WTC11 (cell line): ENCODE measurements at regions not wholly inside any gene's neighbourhood (a gene's known extent, or its start where the extent isn't known, plus 50 kb on each side); places are given as distances from the start of the nearest gene placed in this dataset.

ENCODE experiments used
- ATAC-seq: fragments of 200-7000 bp; cut with Tn5 transposase; 2 replicates; pipeline ENCODE4 v1.10.0; 2021; ENCODE audit warnings: mild to moderate bottlenecking, moderate library complexity
- CTCF ChIA-PET: fragments of 300-600 bp; sonication (Branson Sonifier 250); formaldehyde crosslinking; loops from one replicate; lab custom pipeline; 2021; ENCODE audit warnings: antibody characterized with exemption; lab: Charles Lee
- POLR2A ChIA-PET: fragments of 350-600 bp; sonication (Branson Sonifier 250); formaldehyde crosslinking; loops from one replicate; lab custom pipeline; 2021; ENCODE audit warnings: antibody characterized with exemption; lab: Charles Lee
- DNase-seq: peaks from one replicate; pipeline ENCODE4 v3.0.0; 2021; ENCODE audit warnings: low spot score
- H3K27ac Mint-ChIP-seq: 2 replicates; pipeline ENCODE4 v1.8.0; 2021; ENCODE audit warnings: mixed read lengths
- H3K27me3 Mint-ChIP-seq: 2 replicates; pipeline ENCODE4 v1.8.0; 2021; ENCODE audit warnings: low read depth, mild to moderate bottlenecking, moderate library complexity, mixed read lengths
- H3K36me3 Mint-ChIP-seq: 2 replicates; pipeline ENCODE4 v1.8.0; 2021; ENCODE audit warnings: mixed read lengths
- H3K4me1 Mint-ChIP-seq: 2 replicates; pipeline ENCODE4 v1.8.0; 2022; ENCODE audit warnings: mixed read lengths
- H3K4me3 Mint-ChIP-seq: 2 replicates; pipeline ENCODE4 v1.8.0; 2021; ENCODE audit warnings: mild to moderate bottlenecking, moderate library complexity, mixed read lengths
- H3K9me3 Mint-ChIP-seq: 2 replicates; pipeline ENCODE4 v1.8.0; 2021; ENCODE audit warnings: mixed read lengths
- ATF1 ChIP-seq: sonication (generic); formaldehyde crosslinking; IDR thresholded peaks from 2 replicates; pipeline ENCODE4 v1.8.1; 2023; ENCODE audit warnings: mild to moderate bottlenecking, moderate library complexity, missing genetic modification reagents
- ESRRA ChIP-seq: sonication (generic); formaldehyde crosslinking; IDR thresholded peaks from 2 replicates; pipeline ENCODE4 v1.8.1; 2022; ENCODE audit warnings: mild to moderate bottlenecking, missing genetic modification reagents, borderline replicate concordance
- FOXJ3 ChIP-seq: sonication (generic); formaldehyde crosslinking; IDR thresholded peaks from 2 replicates; pipeline ENCODE4 v1.9.0; 2021; ENCODE audit warnings: missing genetic modification reagents, mild to moderate bottlenecking, borderline replicate concordance
- FOXP1 ChIP-seq: sonication (generic); formaldehyde crosslinking; IDR thresholded peaks from 2 replicates; pipeline ENCODE4 v1.8.0; 2022; ENCODE audit warnings: missing genetic modification reagents, mild to moderate bottlenecking, moderate library complexity, borderline replicate concordance
- JAZF1 ChIP-seq: fragments of 250-450 bp; sonication (Bioruptor Pico); IDR thresholded peaks from 2 replicates; pipeline ENCODE4 v1.9.0; 2021; ENCODE audit warnings: moderate library complexity, mild to moderate bottlenecking, inconsistent platforms
- NR3C1 ChIP-seq: sonication (generic); formaldehyde crosslinking; conservative IDR thresholded peaks from 2 replicates; pipeline ENCODE4 v1.8.1; 2023; ENCODE audit warnings: low read depth, mild to moderate bottlenecking, missing genetic modification reagents
- PRRX2 ChIP-seq: fragments of 250-450 bp; sonication (Bioruptor Pico); IDR thresholded peaks from 2 replicates; pipeline ENCODE4 v1.8.0; 2021; ENCODE audit warnings: mild to moderate bottlenecking
- RELA ChIP-seq: sonication (generic); formaldehyde crosslinking; IDR thresholded peaks from 2 replicates; pipeline ENCODE4 v1.8.1; 2022; ENCODE audit warnings: missing genetic modification reagents, mild to moderate bottlenecking, borderline replicate concordance
- SOX15 ChIP-seq: fragments of 250-450 bp; sonication (Bioruptor Pico); IDR thresholded peaks from 2 replicates; pipeline ENCODE4 v1.9.0; 2021; ENCODE audit warnings: mild to moderate bottlenecking
- TP53 ChIP-seq: sonication (generic); formaldehyde crosslinking; IDR thresholded peaks from 2 replicates; pipeline ENCODE4 v1.8.1; 2023; ENCODE audit warnings: mild to moderate bottlenecking, missing genetic modification reagents
- ZNF138 ChIP-seq: sonication (generic); formaldehyde crosslinking; conservative IDR thresholded peaks from 2 replicates; pipeline ENCODE4 v1.8.1; 2022; ENCODE audit warnings: mild to moderate bottlenecking, moderate library complexity, missing genetic modification reagents
- ZNF671 ChIP-seq: fragments of 250-450 bp; sonication (Bioruptor Pico); IDR thresholded peaks from 2 replicates; pipeline ENCODE4 v1.8.0; 2021; ENCODE audit warnings: mild to moderate bottlenecking
- TF ChIP-seq, protein P1 (sequence below): sonication (generic); formaldehyde crosslinking; IDR thresholded peaks from 2 replicates; pipeline ENCODE4 v1.8.0; 2022; ENCODE audit warnings: mild to moderate bottlenecking, missing genetic modification reagents
- TF ChIP-seq, protein P2 (sequence below): fragments of 200-600 bp; IDR thresholded peaks from 2 replicates; pipeline ENCODE4 v1.8.0; 2022; ENCODE audit warnings: antibody characterized with exemption
- TF ChIP-seq, protein P3 (sequence below): fragments of 250-450 bp; sonication (Bioruptor Pico); conservative IDR thresholded peaks from 2 replicates; pipeline ENCODE4 v1.9.0; 2021; ENCODE audit warnings: mild to moderate bottlenecking
- TF ChIP-seq, protein P4 (sequence below): sonication (generic); formaldehyde crosslinking; IDR thresholded peaks from 2 replicates; pipeline ENCODE4 v1.8.1; 2023; ENCODE audit warnings: mild to moderate bottlenecking, missing genetic modification reagents
- TF ChIP-seq, protein P5 (sequence below): sonication (generic); formaldehyde crosslinking; IDR thresholded peaks from 2 replicates; pipeline ENCODE4 v1.8.1; 2023; ENCODE audit warnings: mild to moderate bottlenecking, missing genetic modification reagents, moderate library complexity
- TF ChIP-seq, protein P6 (sequence below): sonication (generic); formaldehyde crosslinking; IDR thresholded peaks from 2 replicates; pipeline ENCODE4 v1.8.0; 2022; ENCODE audit warnings: mild to moderate bottlenecking, missing genetic modification reagents
- TF ChIP-seq, protein P7 (sequence below): sonication (generic); formaldehyde crosslinking; IDR thresholded peaks from 2 replicates; pipeline ENCODE4 v1.8.1; 2022; ENCODE audit warnings: low read depth, mild to moderate bottlenecking, moderate library complexity, missing genetic modification reagents, borderline replicate concordance

DNA sequence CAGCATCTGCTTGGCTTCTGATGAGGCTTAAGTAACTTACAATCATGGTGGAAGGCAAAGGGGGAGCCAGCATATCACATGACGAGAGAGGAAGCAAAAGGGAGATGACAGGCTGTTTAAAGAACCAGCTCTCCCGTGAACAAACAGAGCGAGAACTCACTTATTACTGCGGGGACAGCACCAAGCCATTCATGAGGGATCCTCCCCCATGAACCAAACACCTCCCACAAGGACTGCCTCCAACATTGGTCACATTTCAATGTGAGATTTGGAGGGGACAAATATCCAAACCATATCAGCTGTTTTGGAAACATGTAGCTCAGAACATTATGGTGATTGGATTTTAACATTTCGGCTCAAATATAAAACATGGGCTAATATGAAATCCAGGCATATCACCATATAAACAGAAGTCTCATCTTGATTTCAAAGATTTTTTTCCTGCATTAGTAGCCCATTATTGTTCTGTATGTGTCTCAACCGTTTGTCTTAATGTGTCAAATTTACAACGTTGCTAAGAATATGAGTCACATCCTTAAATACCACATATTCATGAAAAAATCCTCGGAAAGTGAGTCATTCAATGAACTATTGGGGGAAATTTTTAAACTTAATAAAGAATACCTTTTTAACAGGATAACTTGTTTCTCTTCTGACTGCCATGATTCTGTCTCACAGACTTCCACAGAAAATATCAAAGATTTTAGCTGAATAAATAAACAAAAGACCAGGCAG lies 894.3 kb downstream of the TFAP2A start:
- POLR2A ChIA-PET = no interaction called here
- no peak for ATAC-seq

DNA sequence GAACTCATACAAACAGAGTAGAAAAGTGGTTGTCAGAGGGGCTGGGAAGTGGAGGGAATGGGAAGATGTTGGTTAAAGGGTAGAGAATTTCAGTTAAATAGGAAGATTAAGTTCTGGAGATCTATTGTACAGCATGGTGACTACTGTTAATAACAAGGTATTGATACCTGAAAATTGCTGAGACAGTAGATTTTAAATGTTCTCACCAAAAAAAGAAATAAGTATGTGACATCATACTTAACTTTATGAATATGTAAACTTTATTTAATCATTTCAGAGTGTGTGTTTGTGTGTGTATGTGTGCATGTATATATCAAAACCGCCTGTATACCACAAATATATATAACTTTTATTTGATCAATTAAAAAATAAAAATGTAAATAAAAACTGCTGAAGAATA lies 896.4 kb downstream of the TFAP2A start:
- Mint-ChIP-seq H3K27ac (no peak overlapping the region), H3K9me3 (no peaks in the 10 kb centered on the region), H3K4me3 (no peak overlapping the region)
- TF ChIP-seq FOXJ3 (CRISPR knock-in tag) = no peak
- TF ChIP-seq, protein P1, sequence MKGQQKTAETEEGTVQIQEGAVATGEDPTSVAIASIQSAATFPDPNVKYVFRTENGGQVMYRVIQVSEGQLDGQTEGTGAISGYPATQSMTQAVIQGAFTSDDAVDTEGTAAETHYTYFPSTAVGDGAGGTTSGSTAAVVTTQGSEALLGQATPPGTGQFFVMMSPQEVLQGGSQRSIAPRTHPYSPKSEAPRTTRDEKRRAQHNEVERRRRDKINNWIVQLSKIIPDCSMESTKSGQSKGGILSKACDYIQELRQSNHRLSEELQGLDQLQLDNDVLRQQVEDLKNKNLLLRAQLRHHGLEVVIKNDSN (CRISPR knock-in tag) = no peak
- no peak for TF ChIP-seq ZNF138 (CRISPR knock-in tag)
- no peak for TF ChIP-seq RELA
- TF ChIP-seq, protein P2, sequence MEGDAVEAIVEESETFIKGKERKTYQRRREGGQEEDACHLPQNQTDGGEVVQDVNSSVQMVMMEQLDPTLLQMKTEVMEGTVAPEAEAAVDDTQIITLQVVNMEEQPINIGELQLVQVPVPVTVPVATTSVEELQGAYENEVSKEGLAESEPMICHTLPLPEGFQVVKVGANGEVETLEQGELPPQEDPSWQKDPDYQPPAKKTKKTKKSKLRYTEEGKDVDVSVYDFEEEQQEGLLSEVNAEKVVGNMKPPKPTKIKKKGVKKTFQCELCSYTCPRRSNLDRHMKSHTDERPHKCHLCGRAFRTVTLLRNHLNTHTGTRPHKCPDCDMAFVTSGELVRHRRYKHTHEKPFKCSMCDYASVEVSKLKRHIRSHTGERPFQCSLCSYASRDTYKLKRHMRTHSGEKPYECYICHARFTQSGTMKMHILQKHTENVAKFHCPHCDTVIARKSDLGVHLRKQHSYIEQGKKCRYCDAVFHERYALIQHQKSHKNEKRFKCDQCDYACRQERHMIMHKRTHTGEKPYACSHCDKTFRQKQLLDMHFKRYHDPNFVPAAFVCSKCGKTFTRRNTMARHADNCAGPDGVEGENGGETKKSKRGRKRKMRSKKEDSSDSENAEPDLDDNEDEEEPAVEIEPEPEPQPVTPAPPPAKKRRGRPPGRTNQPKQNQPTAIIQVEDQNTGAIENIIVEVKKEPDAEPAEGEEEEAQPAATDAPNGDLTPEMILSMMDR = no peak
- no peak for TF ChIP-seq ATF1 (CRISPR knock-in tag)

More for the DNA sequence above, 894.3 kb downstream of the TFAP2A start:
- TF ChIP-seq JAZF1 (CRISPR knock-in tag) = no peak
- no peak for TF ChIP-seq FOXP1 (CRISPR knock-in tag)
- TF ChIP-seq TP53 = no peak
- TF ChIP-seq, protein P3, sequence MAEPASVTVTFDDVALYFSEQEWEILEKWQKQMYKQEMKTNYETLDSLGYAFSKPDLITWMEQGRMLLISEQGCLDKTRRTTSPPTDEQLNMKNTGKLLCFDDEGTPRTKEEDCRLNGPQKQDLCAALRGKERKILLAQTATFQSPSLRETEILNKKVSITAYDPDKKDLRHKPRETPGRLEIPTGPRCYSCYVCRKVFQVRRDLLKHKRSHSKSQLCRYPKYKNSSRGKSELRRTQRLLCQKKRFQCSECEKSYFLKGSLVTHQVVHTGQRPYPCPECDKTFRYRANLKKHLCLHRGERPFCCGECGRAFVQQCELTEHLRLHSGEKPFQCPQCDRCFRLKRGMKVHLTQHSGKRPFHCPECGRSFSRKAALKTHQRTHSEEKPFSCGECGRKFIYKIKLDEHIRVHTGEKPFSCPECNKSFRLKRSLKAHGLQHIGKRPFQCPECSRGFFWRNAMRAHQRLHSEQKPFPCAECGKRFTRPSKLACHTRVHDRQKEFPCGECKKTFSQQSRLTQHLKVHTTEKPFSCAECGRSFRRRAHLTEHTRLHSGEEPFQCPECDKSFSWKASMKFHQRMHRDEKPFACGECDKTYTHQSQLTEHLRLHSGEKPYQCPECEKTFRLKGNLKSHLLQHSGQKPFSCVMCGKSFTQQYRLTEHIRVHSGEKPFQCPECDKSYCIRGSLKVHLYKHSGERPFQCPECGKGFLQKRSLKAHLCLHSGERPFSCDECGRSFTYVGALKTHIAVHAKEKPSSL (CRISPR knock-in tag) = no peak
- no peak for TF ChIP-seq NR3C1 (CRISPR knock-in tag)
- TF ChIP-seq, protein P4, sequence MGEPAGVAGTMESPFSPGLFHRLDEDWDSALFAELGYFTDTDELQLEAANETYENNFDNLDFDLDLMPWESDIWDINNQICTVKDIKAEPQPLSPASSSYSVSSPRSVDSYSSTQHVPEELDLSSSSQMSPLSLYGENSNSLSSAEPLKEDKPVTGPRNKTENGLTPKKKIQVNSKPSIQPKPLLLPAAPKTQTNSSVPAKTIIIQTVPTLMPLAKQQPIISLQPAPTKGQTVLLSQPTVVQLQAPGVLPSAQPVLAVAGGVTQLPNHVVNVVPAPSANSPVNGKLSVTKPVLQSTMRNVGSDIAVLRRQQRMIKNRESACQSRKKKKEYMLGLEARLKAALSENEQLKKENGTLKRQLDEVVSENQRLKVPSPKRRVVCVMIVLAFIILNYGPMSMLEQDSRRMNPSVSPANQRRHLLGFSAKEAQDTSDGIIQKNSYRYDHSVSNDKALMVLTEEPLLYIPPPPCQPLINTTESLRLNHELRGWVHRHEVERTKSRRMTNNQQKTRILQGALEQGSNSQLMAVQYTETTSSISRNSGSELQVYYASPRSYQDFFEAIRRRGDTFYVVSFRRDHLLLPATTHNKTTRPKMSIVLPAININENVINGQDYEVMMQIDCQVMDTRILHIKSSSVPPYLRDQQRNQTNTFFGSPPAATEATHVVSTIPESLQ = no peak
- TF ChIP-seq, protein P5, sequence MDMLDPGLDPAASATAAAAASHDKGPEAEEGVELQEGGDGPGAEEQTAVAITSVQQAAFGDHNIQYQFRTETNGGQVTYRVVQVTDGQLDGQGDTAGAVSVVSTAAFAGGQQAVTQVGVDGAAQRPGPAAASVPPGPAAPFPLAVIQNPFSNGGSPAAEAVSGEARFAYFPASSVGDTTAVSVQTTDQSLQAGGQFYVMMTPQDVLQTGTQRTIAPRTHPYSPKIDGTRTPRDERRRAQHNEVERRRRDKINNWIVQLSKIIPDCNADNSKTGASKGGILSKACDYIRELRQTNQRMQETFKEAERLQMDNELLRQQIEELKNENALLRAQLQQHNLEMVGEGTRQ = no peak
- TF ChIP-seq ZNF671 = no peak
- TF ChIP-seq, protein P6, sequence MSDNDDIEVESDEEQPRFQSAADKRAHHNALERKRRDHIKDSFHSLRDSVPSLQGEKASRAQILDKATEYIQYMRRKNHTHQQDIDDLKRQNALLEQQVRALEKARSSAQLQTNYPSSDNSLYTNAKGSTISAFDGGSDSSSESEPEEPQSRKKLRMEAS (CRISPR knock-in tag) = no peak
- no peak for TF ChIP-seq ESRRA (CRISPR knock-in tag)
- TF ChIP-seq, protein P2 = no peak
- TF ChIP-seq, protein P7, sequence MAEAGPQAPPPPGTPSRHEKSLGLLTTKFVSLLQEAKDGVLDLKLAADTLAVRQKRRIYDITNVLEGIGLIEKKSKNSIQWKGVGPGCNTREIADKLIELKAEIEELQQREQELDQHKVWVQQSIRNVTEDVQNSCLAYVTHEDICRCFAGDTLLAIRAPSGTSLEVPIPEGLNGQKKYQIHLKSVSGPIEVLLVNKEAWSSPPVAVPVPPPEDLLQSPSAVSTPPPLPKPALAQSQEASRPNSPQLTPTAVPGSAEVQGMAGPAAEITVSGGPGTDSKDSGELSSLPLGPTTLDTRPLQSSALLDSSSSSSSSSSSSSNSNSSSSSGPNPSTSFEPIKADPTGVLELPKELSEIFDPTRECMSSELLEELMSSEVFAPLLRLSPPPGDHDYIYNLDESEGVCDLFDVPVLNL (CRISPR knock-in tag) = no peak
- TF ChIP-seq SOX15 = no peak
- no peak for TF ChIP-seq PRRX2 (CRISPR knock-in tag)
- TF ChIP-seq, all 79 proteins: peak for 0
- CTCF ChIA-PET = no interaction called here
- H3K9me3 Mint-ChIP-seq = no peaks in the 10 kb centered on the region
- peaks cover 18% of the 10 kb centered on the region for H3K4me1 Mint-ChIP-seq
- no peaks in the 10 kb centered on the region for H3K36me3 Mint-ChIP-seq
- H3K27me3 Mint-ChIP-seq = no peaks in the 10 kb centered on the region
- H3K4me3 Mint-ChIP-seq = no peak overlapping the region
- H3K27ac Mint-ChIP-seq = no peak overlapping the region
- DNase-seq = no peak

More for the DNA sequence above, 896.4 kb downstream of the TFAP2A start:
- H3K4me1 Mint-ChIP-seq = peaks cover 18% of the 10 kb centered on the region
- no peaks in the 10 kb centered on the region for H3K36me3 Mint-ChIP-seq
- CTCF ChIA-PET = no interaction called here
- ATAC-seq (no peak), DNase-seq (no peak)
- POLR2A ChIA-PET = no interaction called here
- H3K27me3 Mint-ChIP-seq = no peaks in the 10 kb centered on the region
